A673 (cell line): ENCODE measurements at regions not wholly inside any gene's neighbourhood (a gene's known extent, or its start where the extent isn't known, plus 50 kb on each side); places are given as distances from the start of the nearest gene placed in this dataset.
"Not testable (repeated sequence)": the region's sequence is repeated elsewhere in the genome, so short reads cannot be mapped to it uniquely, and the experiment has no call there.

ENCODE experiments used
- BruUV-seq: library from RNA; stranded (reverse); fragments of 400-500 nt; replicated peaks from 2 replicates; lab custom pipeline; 2021; lab: Mats Ljungman, UMichigan
- CTCF ChIA-PET: fragments of 300-600 bp; sonication (Branson Sonifier 250); formaldehyde crosslinking; loops from one replicate; lab custom pipeline; 2022; ENCODE audit warnings: antibody characterized with exemption; lab: Charles Lee
- POLR2A ChIA-PET: fragments of 300-600 bp; sonication (Branson Sonifier 250); formaldehyde crosslinking; loops from one replicate; lab custom pipeline; 2022; ENCODE audit warnings: antibody characterized with exemption; ENCODE audit not compliant: low non-redundant PET; lab: Charles Lee
- DNase-seq: peaks from one replicate; pipeline ENCODE4 v3.0.0-alpha.2; 2015; ENCODE audit warnings: low spot score
- H3K27ac ChIP-seq: fragments of 200-600 bp; sonication (generic); 2 replicates; pipeline ENCODE4 v1.5.1; 2016; ENCODE audit warnings: mixed run types, low read depth, mild to moderate bottlenecking, mixed read lengths, antibody characterized with exemption, low read length; ENCODE audit not compliant: poor library complexity, severe bottlenecking
- H3K27me3 ChIP-seq: fragments of 200-600 bp; sonication (generic); replicated peaks from 2 replicates; pipeline ENCODE4 v1.6.1; 2017; ENCODE audit warnings: mixed run types, low read depth, mild to moderate bottlenecking, mixed read lengths, antibody characterized with exemption, low read length; ENCODE audit not compliant: insufficient read depth, poor library complexity
- H3K36me3 ChIP-seq: fragments of 200-600 bp; sonication (generic); 2 replicates; pipeline ENCODE4 v1.6.1; 2016; ENCODE audit warnings: mixed run types, mild to moderate bottlenecking, mixed read lengths, antibody characterized with exemption, low read length; ENCODE audit not compliant: insufficient read depth, poor library complexity, severe bottlenecking
- H3K4me1 ChIP-seq: fragments of 200-600 bp; sonication (generic); 2 replicates; pipeline ENCODE4 v1.6.1; 2017; ENCODE audit warnings: mixed run types, mild to moderate bottlenecking, mixed read lengths, antibody characterized with exemption, low read length; ENCODE audit not compliant: insufficient read depth, poor library complexity, severe bottlenecking
- H3K4me3 ChIP-seq: fragments of 200-600 bp; sonication (generic); 2 replicates; pipeline ENCODE4 v1.5.1; 2016; ENCODE audit warnings: low read depth, mixed run types, mild to moderate bottlenecking, mixed read lengths, low read length; ENCODE audit not compliant: poor library complexity, severe bottlenecking
- H3K9me3 ChIP-seq: fragments of 200-600 bp; sonication (generic); 2 replicates; pipeline ENCODE4 v1.6.1; 2016; ENCODE audit warnings: mixed run types, low read depth, mild to moderate bottlenecking, mixed read lengths, antibody characterized with exemption, low read length; ENCODE audit not compliant: poor library complexity, severe bottlenecking
- CTCF ChIP-seq: fragments of 300-800, 200-600 bp; sonication (generic); conservative IDR thresholded peaks from 2 replicates; pipeline ENCODE4 v1.5.1; 2017; ENCODE audit warnings: low read depth, mild to moderate bottlenecking, antibody characterized with exemption, low read length, moderate library complexity, mixed read lengths
- EZH2 ChIP-seq: fragments of 200-600 bp; sonication (generic); IDR thresholded peaks from 2 replicates; pipeline ENCODE4 v1.6.1; 2017; ENCODE audit warnings: borderline replicate concordance, low read depth, mild to moderate bottlenecking, mixed read lengths, antibody characterized with exemption, low read length; ENCODE audit not compliant: poor library complexity, severe bottlenecking
- intact Hi-C: fragments of 100-400 bp; cut with micrococcal nuclease; formaldehyde crosslinking; loops from one replicate; pipeline ENCODE4 v1.10.0; 2022; ENCODE audit not compliant: unreplicated experiment

GRCh38 chr6:58073263-58073662 is 755.8 kb downstream of the PRIM2 start:
- Histone ChIP-seq H3K27ac (no peak overlapping the region), H3K4me1 (no peaks in the 10 kb centered on the region), H3K36me3 (no peaks in the 10 kb centered on the region), H3K27me3 (peaks cover 8% of the 10 kb centered on the region), H3K4me3 (no peak overlapping the region), H3K9me3 (no peaks in the 10 kb centered on the region)
- CTCF ChIA-PET: no interaction called here
- intact Hi-C loops: no loop called here
- no TSS peak for BruUV-seq
- TF ChIP-seq EZH2: no peak
- no peak for TF ChIP-seq CTCF
- POLR2A ChIA-PET: no interaction called here
- DNase-seq: no peak

- H3K9me3 ChIP-seq, CTCF ChIA-PET, intact Hi-C loops, BruUV-seq, POLR2A ChIA-PET, H3K27me3 ChIP-seq, DNase-seq, H3K4me1 ChIP-seq, H3K36me3 ChIP-seq, H3K4me3 ChIP-seq, H3K27ac ChIP-seq: not testable (repeated sequence)
Measured at GRCh38 chr6:58090067-58090466, 772.6 kb downstream of the PRIM2 start.

- CTCF ChIA-PET, POLR2A ChIA-PET, H3K27me3 ChIP-seq, BruUV-seq, intact Hi-C loops, H3K27ac ChIP-seq, H3K4me1 ChIP-seq, H3K9me3 ChIP-seq, H3K4me3 ChIP-seq, H3K36me3 ChIP-seq: not testable (repeated sequence)
- peak; percentile 2 for DNase-seq
Measured at GRCh38 chr6:58097251-58097650, 779.8 kb downstream of the PRIM2 start.

- intact Hi-C loops: no loop called here
- CTCF ChIA-PET: no interaction called here
- H3K27me3 ChIP-seq: no peaks in the 10 kb centered on the region
- H3K4me3 ChIP-seq: no peak overlapping the region
- no peaks in the 10 kb centered on the region for H3K36me3 ChIP-seq
- POLR2A ChIA-PET: no interaction called here
- TF ChIP-seq EZH2 (no peak), CTCF (no peak)
- DNase-seq: peak; percentile 2
- H3K9me3 ChIP-seq: no peaks in the 10 kb centered on the region
- H3K4me1 ChIP-seq: no peaks in the 10 kb centered on the region
- BruUV-seq: no TSS peak
- H3K27ac ChIP-seq: no peak overlapping the region
Measured at GRCh38 chr6:58113960-58114359, 796.5 kb downstream of the PRIM2 start.

- POLR2A ChIA-PET, H3K9me3 ChIP-seq, H3K27ac ChIP-seq, CTCF ChIA-PET, H3K27me3 ChIP-seq, H3K4me3 ChIP-seq, intact Hi-C loops, H3K36me3 ChIP-seq, DNase-seq, H3K4me1 ChIP-seq, BruUV-seq: not testable (repeated sequence)
Measured at GRCh38 chr6:58117162-58117561, 799.7 kb downstream of the PRIM2 start.

- POLR2A ChIA-PET, BruUV-seq: not testable (repeated sequence)
Measured at GRCh38 chr6:58121616-58122015, 804.2 kb downstream of the PRIM2 start.

More at GRCh38 chr6:58121616-58122015, 804.2 kb downstream of the PRIM2 start:
- H3K27ac ChIP-seq, H3K36me3 ChIP-seq, intact Hi-C loops, CTCF ChIA-PET, H3K4me3 ChIP-seq, DNase-seq, H3K27me3 ChIP-seq, H3K9me3 ChIP-seq, H3K4me1 ChIP-seq: not testable (repeated sequence)
